Kidney capillary endothelial cell (primary cell): ENCODE measurements at regions not wholly inside any gene's neighbourhood (a gene's known extent, or its start where the extent isn't known, plus 50 kb on each side); places are given as distances from the start of the nearest gene placed in this dataset.
"Not testable (repeated sequence)": the region's sequence is repeated elsewhere in the genome, so short reads cannot be mapped to it uniquely, and the experiment has no call there.

ENCODE experiments used
- DNase-seq: peaks from one replicate; pipeline ENCODE4 v3.0.0-alpha.2; 2018; ENCODE audit warnings: low spot score

DNA sequence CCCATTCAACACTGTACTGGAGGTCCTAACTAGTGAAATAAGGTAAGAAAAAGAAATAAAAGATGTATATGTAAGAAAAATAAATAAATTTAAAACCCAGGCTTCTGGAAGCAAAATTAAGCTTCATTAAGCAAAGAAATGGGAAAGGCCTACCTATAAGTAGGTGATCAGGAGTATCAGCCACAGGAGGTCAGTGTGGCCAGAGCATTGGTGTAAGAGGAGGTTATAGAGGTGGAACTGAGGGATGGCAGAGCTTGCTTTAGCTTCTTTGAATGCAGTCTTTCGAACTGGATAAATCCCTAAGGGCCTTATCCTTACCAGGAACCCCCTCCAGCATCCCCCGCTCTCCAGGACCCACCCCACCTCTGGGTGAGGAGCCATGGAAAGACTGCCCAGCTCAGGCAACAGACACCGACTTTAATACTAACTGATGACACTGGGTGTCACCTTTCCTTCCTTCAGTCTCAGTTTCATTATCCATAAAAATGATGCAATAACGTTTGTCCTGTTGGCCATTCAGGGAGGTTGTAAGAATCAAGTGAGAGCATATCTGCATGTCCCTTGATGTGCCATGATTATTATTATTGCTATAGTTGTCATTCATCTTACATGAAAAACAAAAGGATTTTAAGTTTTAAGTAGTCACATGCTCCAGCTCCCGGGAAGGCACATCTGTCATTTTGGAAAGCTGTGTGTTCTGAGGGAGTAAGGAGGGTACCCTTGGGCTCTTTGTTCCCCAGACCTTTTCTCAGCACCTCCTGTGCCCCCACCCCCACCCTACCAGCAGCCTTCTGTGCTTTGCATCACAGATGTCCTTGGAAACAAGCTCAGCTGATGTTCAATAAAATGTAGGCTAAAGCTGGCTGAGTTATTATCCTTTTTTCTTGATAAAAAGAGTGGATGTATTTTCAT, 50.8 kb upstream of the CTNNA1 start:
- DNase-seq, result no peak

DNA sequence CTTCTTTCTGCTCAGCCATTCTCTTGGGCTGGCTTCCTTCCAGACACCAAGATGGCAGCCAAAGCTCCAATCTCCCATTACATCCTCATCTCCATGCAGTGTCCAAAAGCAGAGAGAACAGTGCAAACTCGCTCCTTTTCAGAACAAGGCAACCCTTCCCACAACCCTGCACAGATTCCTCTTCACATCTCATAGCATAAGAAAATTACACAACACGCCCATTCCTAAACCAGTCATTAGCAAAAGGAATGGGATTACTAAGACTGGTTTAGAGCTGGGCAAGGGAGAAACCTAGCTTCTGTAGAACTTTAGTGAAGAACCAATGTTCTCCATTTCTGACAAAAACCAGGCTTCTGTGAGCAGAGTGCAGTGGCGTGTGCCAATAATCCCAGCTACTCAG, 51.5 kb upstream of the CTNNA1 start:
- DNase-seq, result no peak

DNA sequence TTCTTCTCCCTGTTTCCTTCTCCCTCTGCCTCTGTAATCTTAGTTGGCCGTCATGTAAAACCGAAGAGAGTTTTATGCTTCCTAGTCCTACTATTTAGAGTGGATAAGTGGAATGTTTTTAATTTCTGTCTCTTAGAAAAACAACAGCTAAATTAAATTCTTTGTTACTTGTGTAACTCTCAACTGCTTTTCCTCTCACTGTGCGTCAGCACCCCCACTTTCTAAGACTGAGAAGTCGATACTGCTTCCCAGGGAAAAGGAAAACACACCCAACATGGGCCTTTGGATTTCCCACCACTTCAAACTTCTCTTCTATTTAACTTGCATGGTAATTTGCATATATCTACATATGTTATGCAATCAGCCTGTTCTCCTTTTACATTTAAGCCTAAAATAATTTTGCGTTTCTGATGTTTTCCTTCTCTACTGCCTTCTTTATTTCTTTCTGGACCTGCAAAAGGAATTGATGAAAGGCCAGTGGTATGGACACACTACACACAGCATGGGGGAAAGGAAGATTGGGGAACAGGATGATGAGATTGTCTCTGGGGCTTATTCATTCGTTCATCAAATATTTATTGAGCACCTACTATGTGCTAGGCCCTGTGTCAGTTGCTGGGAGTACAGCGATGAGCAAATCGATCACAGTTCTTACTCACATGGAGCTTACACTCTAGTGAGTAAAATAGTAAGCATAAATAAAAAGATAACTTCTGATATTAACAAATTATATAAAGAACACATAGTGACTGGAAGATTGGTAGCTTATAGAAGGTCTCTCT, 52.5 kb upstream of the CTNNA1 start:
- no peak for DNase-seq

DNA sequence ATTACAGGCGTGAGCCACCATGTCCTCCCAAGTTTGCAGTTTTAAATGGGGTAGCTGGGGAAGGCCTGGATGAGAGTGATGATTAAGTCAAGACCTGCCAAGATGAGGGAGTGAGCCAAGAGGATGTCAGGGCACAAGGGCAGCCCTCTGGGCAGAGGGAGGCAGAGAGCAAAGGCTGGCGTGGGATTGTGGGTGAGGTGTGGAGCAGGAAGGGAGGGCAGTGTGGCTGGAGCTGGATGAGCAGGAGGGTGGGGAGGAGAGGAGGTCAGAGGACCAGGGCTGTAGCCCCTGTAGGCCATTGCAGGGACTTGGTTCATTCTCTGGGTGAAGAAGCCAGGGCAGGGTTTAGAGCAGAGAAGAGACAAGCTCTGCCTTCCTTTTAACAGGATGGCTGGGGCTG, 53.7 kb upstream of the CTNNA1 start:
- no peak for DNase-seq

DNA sequence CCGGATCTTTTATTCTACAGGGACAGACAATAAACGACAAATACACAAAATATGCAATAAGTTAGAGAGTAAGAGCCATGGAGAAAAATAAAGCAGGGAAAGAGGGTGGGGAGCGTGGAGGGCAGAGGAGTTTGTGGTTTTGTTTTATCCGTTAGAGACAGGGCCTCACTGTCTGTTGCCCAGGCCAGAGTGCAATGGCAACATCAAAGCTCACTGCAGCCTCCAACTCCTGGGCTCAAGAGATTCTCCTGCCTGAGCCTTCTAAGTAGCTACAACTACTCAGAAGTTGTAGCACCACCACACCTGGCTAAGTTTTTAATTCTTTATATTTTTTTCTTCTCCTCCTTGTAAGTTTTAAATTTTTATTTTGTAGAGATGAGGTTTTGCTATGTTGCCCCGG, 54.5 kb upstream of the CTNNA1 start:
- DNase-seq, result no peak

DNA sequence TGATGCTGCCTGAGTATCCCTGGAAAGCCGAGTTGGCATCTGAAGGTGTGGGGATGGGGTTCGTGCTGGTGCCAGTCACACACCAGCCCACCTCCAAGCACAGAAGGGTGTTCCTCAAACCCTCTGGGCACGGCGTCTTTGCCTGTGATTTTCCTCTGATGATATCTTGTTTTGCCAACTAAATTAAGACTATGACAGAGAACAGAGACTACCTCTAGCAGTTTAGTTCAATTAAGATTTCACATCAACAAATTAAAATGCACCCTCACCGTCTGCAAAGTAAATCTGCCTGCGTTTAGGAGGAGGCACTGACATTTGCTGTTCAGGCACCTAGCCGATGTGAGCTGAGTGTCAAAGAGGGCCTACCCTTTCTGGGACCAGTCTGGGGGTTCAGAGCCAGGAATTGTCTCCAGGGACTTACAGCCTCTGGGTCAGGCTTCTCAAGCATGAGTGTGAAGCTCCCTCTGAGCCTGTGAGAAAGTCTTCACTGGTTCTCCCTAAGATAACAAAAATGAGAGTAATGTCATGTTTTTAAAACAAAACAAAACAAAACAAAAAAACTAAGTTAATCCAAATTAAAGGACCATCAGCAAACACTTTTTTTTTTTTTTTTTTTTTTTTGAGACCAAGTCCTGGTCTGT, 55.4 kb upstream of the CTNNA1 start:
- no peak for DNase-seq

DNA sequence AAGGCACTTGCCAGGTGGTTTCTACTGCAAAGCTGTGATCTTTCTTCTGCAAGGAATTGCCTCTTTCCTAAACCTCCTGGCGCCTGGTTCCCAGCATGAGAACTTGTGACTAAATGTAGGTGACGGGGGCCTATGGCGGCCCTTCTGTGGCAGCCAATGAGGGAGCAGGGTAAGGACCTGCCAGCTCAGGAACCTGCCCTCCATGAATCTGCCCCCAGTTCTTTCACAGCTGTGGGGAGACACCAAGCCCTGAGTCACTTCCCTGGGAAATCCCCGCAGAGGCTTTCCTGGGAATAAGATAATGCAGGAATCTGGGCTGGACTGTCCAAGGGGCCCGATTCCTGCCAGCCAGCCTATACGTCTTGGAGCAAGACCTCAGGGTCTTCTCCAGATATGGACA, 56.7 kb upstream of the CTNNA1 start:
- peak; percentile 66 for DNase-seq

DNA sequence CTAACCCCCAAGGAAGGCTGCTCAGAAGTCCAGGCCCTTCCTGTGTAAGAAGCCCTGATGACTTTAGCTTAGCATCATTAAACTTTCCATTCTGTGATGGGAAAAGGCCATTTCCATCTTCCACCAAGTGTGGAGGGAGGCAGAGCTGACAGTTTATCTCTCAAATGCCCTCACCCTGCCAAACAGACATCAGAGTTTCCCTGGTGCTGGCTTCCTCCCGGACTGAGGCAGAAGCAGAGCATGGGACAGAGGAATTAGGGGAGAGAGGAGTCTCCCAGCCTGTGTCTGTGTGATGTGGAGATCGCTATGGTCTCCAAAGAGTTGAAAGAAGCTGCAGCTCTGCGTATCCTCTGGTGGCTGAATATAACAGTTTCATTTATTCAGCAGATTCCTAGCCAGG, 57.4 kb upstream of the CTNNA1 start:
- DNase-seq, result no peak

DNA sequence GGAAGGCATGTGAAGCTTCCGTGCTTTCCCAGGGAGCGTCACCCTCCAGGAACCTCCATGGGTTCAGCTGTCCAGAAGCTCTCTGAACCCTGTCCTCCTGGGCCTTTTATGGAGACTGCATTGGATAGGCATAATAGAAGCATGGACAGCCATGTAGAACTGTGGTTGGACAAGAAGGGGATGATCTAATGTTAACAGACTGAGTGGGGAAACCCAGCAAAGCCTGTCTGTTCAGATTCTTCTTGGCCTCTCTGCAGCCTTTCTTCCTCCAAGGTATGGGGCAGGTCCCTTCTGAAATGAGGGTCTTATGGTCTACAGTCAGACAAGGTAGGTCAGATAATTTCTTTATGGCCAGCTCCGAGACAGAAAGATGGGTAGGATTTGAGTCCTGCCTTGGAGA, 59.1 kb upstream of the CTNNA1 start:
- DNase-seq, result no peak

DNA sequence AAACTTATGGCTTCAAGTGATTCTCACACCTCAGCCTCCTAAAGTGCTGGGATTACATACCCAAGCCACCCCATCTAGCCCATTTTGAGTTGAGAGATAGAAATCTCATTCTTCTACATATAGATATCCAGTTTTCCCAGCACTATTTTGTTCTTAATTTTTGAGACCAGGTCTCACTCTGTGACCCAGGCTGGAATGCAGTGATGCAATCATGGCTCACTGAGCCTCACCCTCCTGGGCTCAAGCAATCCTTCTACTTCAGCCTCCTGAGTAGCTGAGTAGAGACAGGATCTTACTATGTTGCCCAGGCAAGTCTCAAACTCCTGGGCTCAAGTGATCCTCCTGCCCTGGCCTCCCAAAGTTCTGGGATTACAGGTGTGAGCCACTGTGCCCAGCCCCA, 60.9 kb upstream of the CTNNA1 start:
- DNase-seq, result no peak

DNA sequence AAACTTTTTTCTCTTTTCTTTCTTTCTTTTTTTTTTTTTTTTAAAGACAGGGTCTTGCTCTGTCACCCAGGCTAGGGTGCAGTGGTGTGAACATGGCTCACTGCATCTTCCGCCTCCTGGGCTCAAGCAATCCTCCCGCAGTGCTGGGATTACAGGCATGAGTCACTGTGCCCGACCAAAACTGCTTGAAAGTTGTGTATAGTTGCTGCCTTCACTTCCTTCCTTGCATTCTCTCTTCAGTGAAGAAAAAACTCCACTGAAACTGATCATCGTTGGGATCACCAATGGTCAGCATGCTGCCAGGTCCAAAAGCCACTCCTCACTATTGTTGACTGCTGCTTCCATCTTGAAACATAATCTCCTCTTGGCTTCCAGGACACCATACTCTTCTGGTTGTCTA, 66.6 kb upstream of the CTNNA1 start:
- DNase-seq, result peak; percentile 46

DNA sequence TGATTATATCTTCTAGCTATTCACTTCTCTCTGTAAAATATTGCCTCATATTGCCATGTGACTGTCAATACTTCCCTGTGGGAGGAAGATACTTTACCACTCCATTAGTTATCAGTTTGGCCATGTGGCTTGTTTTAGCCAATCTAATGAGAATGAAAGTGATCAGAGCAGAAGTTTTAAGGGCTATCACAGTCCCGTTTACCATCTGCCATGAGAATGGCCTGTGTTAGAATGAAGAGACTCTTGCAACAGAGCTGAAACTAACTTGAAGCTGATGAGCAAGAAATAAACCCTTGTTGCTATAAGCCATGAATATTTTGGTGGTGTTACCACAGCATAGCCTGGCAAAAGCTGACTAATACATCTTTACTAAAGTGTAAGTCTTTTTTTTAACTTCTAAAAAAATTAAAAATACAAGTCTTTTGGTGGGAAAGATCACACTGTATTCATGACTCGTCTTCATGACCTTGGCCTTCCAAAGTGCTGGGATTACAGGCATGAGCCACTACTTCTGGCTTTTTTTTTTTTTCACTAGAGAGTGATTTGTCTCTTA, 68.0 kb upstream of the CTNNA1 start:
- no peak for DNase-seq

DNA sequence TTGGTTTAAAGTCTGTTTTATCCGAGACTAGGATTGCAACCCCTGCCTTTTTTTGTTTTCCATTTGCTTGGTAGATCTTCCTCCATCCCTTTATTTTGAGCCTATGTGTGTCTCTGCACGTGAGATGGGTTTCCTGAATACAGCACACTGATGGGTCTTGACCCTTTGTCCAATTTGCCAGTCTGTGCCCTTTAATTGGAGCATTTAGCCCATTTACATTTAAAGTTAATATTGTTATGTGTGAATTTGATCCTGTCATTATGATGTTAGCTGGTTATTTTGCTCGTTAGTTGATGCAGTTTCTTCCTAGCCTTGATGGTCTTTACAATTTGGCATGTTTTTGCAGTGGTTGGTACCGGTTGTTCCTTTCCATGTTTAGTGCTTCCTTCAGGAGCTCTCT, 70.8 kb upstream of the CTNNA1 start:
- not testable (repeated sequence) for DNase-seq

DNA sequence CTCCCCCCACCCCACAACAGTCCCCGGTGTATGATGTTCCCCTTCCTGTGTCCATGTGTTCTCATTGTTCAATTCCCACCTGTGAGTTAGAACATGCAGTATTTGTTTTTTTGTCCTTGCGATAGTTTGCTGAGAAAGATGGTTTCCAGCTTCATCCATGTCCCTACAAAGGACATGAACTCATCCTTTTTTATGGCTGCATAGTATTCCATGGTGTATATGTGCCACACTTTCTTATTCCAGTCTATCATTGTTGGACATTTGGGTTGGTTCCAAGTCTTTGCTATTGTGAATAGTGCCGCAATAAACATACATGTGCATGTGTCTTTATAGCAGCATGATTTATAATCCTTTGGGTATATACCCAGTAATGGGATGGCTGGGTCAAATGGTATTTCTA, 74.4 kb upstream of the CTNNA1 start:
- DNase-seq, result not testable (repeated sequence)

DNA sequence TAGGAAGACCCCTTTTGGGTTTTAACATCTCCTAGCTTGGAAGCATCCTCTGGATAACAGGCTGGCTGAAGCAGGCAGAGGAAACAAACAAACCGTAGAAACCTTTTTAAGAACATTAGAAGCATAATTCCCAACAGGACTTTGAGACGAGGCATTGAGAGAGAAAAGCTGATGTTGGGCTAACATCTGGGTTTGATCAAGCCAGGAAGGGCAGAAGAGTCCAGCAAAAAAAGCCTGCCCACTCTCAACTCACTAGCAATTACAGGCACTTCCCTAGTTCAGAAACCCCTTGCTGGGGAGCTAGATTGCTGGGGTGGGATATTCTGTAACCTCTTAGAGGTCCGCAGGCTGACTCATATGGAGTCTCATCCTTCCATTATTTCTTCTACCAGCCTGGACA, 75.4 kb upstream of the CTNNA1 start:
- no peak for DNase-seq

DNA sequence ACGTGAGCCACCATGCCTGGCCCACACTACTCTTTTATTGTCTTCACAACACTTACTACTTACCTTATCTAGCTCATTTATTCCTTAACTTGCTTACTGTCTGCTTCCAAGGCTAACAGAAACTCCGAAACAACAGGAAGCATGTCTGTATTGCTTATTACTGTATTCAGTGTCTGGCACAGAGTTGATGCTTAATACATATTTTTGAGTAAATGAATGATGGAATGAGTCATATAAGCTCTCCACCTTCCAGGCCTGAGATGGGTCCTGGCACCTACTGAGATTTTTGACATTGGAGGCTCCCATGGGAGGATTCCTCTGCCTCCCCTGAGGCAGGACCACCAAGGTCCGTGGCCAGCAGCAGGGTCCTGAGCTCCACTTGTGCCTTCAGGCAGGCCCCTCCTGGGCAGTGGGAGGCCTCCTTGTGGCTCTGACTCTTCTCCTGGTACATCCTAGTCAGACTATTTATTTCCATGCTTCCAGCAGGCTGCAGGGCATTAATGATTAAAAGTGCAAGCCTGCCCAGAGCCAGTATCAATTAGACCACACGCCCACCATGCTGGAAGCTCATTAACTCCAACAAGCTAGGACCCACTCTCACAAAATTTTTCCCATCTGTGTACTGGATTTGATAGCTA, 76.5 kb upstream of the CTNNA1 start:
- no peak for DNase-seq

DNA sequence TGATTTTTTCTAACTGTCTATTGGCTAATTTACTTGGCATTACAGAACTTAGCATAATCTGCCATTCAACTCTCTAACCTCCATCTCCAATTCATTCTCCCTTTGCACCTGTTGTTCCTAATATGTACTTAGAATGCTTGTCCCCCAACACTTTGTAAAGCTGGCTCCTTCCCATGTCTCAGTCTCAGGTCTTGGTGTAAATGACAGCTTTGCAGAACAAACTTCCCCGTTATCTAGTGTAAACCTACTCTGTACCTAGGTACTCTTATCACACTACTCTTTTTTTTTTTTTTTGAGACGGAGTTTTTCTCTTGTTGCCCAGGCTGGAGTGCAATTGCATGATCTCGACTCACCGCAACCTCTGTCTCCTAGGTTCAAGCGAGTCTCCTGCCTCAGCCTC, 77.2 kb upstream of the CTNNA1 start:
- no peak for DNase-seq

DNA sequence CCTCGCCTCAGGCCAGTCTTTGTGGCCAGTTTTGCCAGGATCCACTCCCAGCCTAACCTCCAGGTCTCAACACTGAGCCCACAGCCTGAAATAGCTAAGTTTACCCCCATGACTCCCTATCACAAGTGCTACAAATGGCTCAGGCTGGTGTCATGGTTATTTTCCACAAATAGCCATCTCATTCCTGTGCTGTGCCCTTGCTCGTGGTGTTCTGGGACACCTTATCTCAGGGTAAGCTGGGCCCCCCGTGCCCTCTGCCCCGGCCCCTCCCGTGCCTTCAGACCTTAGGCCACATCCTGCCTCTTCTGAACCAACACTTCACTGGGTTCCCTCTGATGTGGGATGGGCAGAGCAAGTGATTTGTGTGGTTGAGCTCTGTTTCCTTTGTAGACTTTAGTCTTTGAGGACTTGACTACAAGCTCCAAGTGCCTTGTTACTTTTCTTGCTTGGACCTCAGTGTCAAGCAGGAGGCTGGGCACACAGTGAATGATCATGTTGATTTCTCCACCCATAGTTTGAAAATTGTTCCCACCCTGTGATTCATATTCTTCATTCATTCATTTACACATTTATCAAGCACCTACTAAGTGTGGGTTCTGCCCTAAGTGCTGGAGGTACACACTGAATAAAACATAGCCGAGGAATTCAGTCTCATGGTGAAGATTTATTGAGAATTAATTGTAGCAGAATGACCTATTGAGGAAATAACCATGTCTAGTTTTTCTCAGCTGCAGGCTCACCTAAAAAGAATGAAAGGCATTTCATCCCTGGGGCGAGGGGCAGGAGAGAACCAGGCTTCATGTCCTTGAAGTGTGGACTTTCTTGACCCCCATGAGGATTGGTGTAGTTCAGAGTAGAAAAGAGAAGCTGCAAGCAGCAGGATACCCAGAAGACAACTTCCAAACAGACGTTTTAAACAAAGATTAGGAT, 84.5 kb upstream of the CTNNA1 start:
- DNase-seq, result no peak

DNA sequence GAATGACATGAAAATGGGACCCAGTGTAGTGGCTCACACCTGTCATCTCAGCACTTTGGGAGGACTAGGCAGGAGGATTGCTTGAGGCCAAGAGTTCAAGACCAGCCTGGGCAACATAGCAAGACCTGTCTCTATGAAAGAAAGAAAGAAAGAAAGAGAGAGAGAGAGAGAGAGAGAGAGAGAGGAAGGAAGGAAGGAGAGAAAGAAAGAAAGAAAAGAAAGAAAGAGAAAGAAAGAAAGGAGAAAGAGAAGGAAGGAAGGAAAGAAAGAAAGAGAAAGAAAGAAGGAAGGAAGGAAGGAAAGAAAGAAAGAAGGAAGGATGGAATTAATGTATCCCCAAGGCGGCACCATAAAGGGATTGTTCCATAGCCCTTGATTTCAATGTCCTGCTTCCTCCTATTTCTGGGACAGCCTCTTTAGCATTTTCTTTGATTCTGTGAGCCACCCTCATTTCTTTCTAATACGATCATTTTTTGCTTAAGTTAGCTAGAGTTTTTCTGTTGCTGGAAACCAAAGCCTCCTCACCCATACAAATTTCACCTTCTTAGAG, 85.4 kb upstream of the CTNNA1 start:
- DNase-seq, result not testable (repeated sequence)

DNA sequence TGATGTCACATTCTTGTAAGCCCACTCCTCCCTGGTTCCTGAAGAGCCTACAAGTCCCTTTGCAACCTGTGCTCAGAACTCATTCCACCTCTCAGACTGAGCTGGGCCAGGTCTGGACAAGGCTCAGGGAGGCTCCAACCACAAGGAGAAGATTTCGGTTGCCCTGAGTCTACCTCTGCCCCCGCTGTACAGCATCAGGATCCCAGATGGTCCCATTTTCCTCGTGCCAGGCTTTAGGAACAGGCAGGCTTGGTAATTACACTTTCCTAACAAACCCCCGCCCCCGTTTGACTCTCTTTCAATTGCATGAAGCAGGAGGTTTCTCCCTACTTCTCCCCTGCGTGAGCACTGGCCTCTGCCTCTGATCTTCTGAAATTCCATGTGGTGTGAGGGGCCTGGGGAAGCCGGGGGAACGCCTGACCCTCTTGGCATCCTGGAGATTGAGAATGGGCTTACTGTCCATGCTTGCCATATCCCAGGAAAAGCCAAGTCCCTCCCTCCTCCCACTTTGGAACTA, 86.9 kb upstream of the CTNNA1 start:
- DNase-seq, result no peak
